Keratinocyte (primary cell): ENCODE measurements at regions not wholly inside any gene's neighbourhood (a gene's known extent, or its start where the extent isn't known, plus 50 kb on each side); places are given as distances from the start of the nearest gene placed in this dataset.

Experiments used
- DNase-seq: peaks from one replicate; pipeline ENCODE4 v3.0.0-alpha.2; 2011; ENCODE audit warnings: low read depth, missing footprints, low spot score
- FAIRE-seq: peaks from 2 replicates; lab custom pipeline; 2011; peaks lifted over from hg19 to GRCh38; lab: Jason Lieb, UNC
- H2AFZ ChIP-seq: 2 replicates; pipeline ENCODE4 v1.6.0; 2012; ENCODE audit warnings: low read length, control low read depth, inconsistent platforms; ENCODE audit not compliant: control insufficient read depth
- H3K27ac ChIP-seq: 2 replicates; pipeline ENCODE4 v1.5.1; 2011; ENCODE audit warnings: low read length; ENCODE audit not compliant: control insufficient read depth, insufficient read depth
- H3K27me3 ChIP-seq: 3 replicates; pipeline ENCODE4 v1.6.0; 2011; ENCODE audit warnings: low read length; ENCODE audit not compliant: control insufficient read depth, insufficient read depth; ENCODE audit errors: extremely low read depth
- H3K36me3 ChIP-seq, 2 experiments: 2 replicates in 1 of 2; 3 replicates in 1 of 2; pipeline ENCODE4 v1.5.1; 2011; ENCODE audit warnings: low read length in 2 of 2, mild to moderate bottlenecking in 1 of 2; ENCODE audit not compliant: control insufficient read depth in 2 of 2, insufficient read depth in 2 of 2; ENCODE audit errors: extremely low read depth in 1 of 2
- H3K4me1 ChIP-seq: 3 replicates; pipeline ENCODE4 v1.5.1; 2011; ENCODE audit warnings: low read length; ENCODE audit not compliant: control insufficient read depth, insufficient read depth; ENCODE audit errors: extremely low read depth
- H3K4me2 ChIP-seq: 3 replicates; pipeline ENCODE4 v1.6.0; 2011; ENCODE audit warnings: low read depth, low read length; ENCODE audit not compliant: control insufficient read depth, insufficient read depth; ENCODE audit errors: extremely low read depth
- H3K4me3 ChIP-seq, 3 experiments: fragments of 200-600 bp in 1 of 3; sonication (generic) in 1 of 3; 2 replicates in 2 of 3; 3 replicates in 1 of 3; pipeline ENCODE4 v1.5.1; 2011 to 2016; ENCODE audit warnings: low read length in 3 of 3, mild to moderate bottlenecking in 3 of 3, control low read depth in 2 of 3, inconsistent platforms in 1 of 3, low read depth in 1 of 3, mixed read lengths in 1 of 3, mixed run types in 1 of 3, moderate library complexity in 1 of 3; ENCODE audit not compliant: control insufficient read depth in 2 of 3, insufficient read depth in 2 of 3; ENCODE audit errors: extremely low read depth in 1 of 3
- H3K79me2 ChIP-seq: 2 replicates; pipeline ENCODE4 v1.6.0; 2012; ENCODE audit warnings: low read length; ENCODE audit not compliant: control insufficient read depth, insufficient read depth
- H3K9ac ChIP-seq: 3 replicates; pipeline ENCODE4 v1.6.0; 2011; ENCODE audit warnings: low read length; ENCODE audit not compliant: control insufficient read depth, insufficient read depth; ENCODE audit errors: extremely low read depth
- H3K9me1 ChIP-seq: 3 replicates; pipeline ENCODE4 v1.6.0; 2011; ENCODE audit warnings: low read length; ENCODE audit not compliant: control insufficient read depth, insufficient read depth; ENCODE audit errors: extremely low read depth
- H3K9me3 ChIP-seq: 2 replicates; pipeline ENCODE4 v1.5.1; 2012; ENCODE audit warnings: low read depth, low read length; ENCODE audit not compliant: control insufficient read depth
- H4K20me1 ChIP-seq: 3 replicates; pipeline ENCODE4 v1.6.0; 2011; ENCODE audit warnings: low read length; ENCODE audit not compliant: control insufficient read depth, insufficient read depth; ENCODE audit errors: extremely low read depth
- CTCF ChIP-seq, 3 experiments: IDR thresholded peaks in 1 of 3; conservative IDR thresholded peaks in 1 of 3; optimal IDR thresholded peaks in 1 of 3; 2 replicates in 2 of 3; 3 replicates in 1 of 3; pipeline versions ENCODE3 to v1.5.1; 2011; ENCODE audit warnings: low read length in 3 of 3, mild to moderate bottlenecking in 3 of 3, moderate library complexity in 2 of 3, control low read depth in 1 of 3, inconsistent platforms in 1 of 3; ENCODE audit not compliant: insufficient read depth in 2 of 3; ENCODE audit errors: extremely low read depth in 1 of 3
- EZH2 ChIP-seq: IDR thresholded peaks from one replicate; pipeline ENCODE4 v1.6.1; 2012; ENCODE audit warnings: inconsistent platforms, mild to moderate bottlenecking, low read length, moderate library complexity
- dilution Hi-C: fragments of 300-500 bp; cut with MboI; formaldehyde crosslinking; loops from one replicate; pipeline ENCODE4 v1.7.0; 2020; ENCODE audit warnings: low sequenced_read_pairs; ENCODE audit not compliant: extremely low pct_ligation_motif_present

- no peaks in the 10 kb centered on the region for H3K9me3 ChIP-seq
- peak overlapping the region; percentile 28 for H2AFZ ChIP-seq
- H3K27ac ChIP-seq: peak overlapping the region; percentile 93
- TF ChIP-seq EZH2 (no peak), CTCF (optimal IDR thresholded peaks at IDR 0.05 in 1 of 3, IDR thresholded peaks at IDR 0.05 in 1 of 3, conservative IDR thresholded peaks at IDR 0.05 in 1 of 3; ENCODE audit: extremely low read depth in 1 of 3, insufficient read depth in 2 of 3, low read length in 3 of 3) (no peak)
- peak overlapping the region; percentile 46 for H3K4me2 ChIP-seq
- H4K20me1 ChIP-seq: no peaks in the 10 kb centered on the region
- H3K4me1 ChIP-seq: peaks cover 21% of the 10 kb centered on the region
- no peaks in the 10 kb centered on the region for H3K36me3 ChIP-seq
- H3K9ac ChIP-seq: peak overlapping the region; percentile 58
- dilution Hi-C loops: no loop called here
- H3K9me1 ChIP-seq: no peaks in the 10 kb centered on the region
- no peaks in the 10 kb centered on the region for H3K27me3 ChIP-seq
- H3K79me2 ChIP-seq: no peaks in the 10 kb centered on the region
- FAIRE-seq: peak; percentile 95
- DNase-seq: peak; percentile 98
- H3K4me3 ChIP-seq: no peak overlapping the region
These were observed 203.0 kb downstream of the KLF5 start for GRCh38 chr13:73261739-73262216.

- Histone ChIP-seq H3K4me2 (no peak overlapping the region), H3K4me1 (peaks cover 30% of the 10 kb centered on the region), H4K20me1 (no peaks in the 10 kb centered on the region), H3K79me2 (no peaks in the 10 kb centered on the region), H3K36me3 (no peaks in the 10 kb centered on the region), H3K27ac (no peak overlapping the region), H3K27me3 (no peaks in the 10 kb centered on the region), H2AFZ (no peak overlapping the region), H3K9me3 (no peaks in the 10 kb centered on the region), H3K9me1 (no peaks in the 10 kb centered on the region), H3K9ac (no peak overlapping the region), H3K4me3 (no peak overlapping the region)
- TF ChIP-seq CTCF (optimal IDR thresholded peaks at IDR 0.05 in 1 of 3, IDR thresholded peaks at IDR 0.05 in 1 of 3, conservative IDR thresholded peaks at IDR 0.05 in 1 of 3; ENCODE audit: extremely low read depth in 1 of 3, insufficient read depth in 2 of 3, low read length in 3 of 3) (no peak), EZH2 (no peak)
- dilution Hi-C loops: no loop called here
- FAIRE-seq (no peak), DNase-seq (no peak)
These were observed 200.5 kb downstream of the KLF5 start for GRCh38 chr13:73259061-73260017.
